ENCODE measurements at regions not wholly inside any gene's neighbourhood (a gene's known extent, or its start where the extent isn't known, plus 50 kb on each side); places are given as distances from the start of the nearest gene placed in this dataset.

DNA sequence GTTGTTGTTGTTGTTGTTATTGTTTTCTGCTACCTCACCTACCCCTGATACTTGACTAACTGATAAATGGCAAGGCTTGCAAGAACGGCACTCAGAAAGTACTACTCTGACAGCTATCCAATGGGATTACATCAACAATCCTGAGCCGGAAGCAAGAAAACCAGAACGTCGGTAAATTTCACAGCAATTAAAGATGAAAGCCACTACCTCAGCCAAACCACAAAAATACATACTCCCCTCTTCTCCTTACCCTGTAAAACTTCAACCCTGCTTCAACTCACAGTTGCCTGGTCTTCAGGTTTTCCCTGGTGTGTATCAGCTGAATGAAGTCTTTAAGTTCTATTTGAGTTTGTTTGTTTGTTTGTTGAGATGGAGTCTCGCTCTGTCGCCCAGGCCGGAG lies 293.7 kb upstream of the RND3 start:
- DNase-seq, result no peak
- intact Hi-C loops (cut with DNase I; ENCODE audit: low total_unique reads), result no loop called here
- Histone ChIP-seq H3K36me3 (ENCODE audit: low read depth, missing control alignments) (no peaks in the 10 kb centered on the region), H3K27ac (no peak overlapping the region), H3K9me3 (no peaks in the 10 kb centered on the region), H3K27me3 (no peaks in the 10 kb centered on the region), H3K4me1 (peaks cover 4% of the 10 kb centered on the region), H3K4me3 (no peak overlapping the region)
- TF ChIP-seq CTCF (IDR thresholded peaks at IDR 0.05) (no peak), POLR2A (IDR thresholded peaks at IDR 0.05) (no peak)
- 70 to 74% methylated on average over 7 of the region's 7 CpGs for WGBS, 2 donors

DNA sequence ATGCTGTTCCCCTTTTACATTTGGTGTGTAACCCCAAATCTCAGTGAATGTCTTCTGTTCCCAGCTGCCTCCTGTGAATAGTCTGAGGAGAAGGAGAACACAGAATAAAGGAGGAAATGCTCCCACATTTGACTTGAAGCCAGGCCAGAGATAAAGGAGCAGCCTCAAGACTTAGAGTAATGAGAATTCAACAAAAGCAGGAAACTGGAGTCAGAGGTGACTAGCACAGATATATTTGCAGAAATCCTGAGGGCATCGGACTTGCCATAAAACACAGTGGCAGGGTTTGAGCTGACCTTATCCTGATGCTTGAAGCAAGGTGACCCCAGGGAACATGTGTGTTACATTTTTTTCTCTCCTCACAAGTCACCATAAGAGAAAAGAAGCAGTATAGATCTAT lies 291.4 kb upstream of the RND3 start:
- Histone ChIP-seq H3K27ac (no peak overlapping the region), H3K27me3 (no peaks in the 10 kb centered on the region), H3K4me3 (no peak overlapping the region), H3K9me3 (no peaks in the 10 kb centered on the region), H3K36me3 (ENCODE audit: low read depth, missing control alignments) (no peaks in the 10 kb centered on the region), H3K4me1 (peaks cover 4% of the 10 kb centered on the region)
- WGBS, 2 donors, result 5 to 30% methylated on average over 1 of the region's 1 CpG
- TF ChIP-seq POLR2A (IDR thresholded peaks at IDR 0.05) (no peak), CTCF (IDR thresholded peaks at IDR 0.05) (no peak)
- intact Hi-C loops (cut with DNase I; ENCODE audit: low total_unique reads), result no loop called here
- DNase-seq, result peak; percentile 32

- intact Hi-C loops (cut with DNase I; ENCODE audit: low total_unique reads), result no loop called here
- no peaks in the 10 kb centered on the region for H3K36me3 ChIP-seq (ENCODE audit: low read depth, missing control alignments)
- no peak for TF ChIP-seq POLR2A (IDR thresholded peaks at IDR 0.05)
- TF ChIP-seq CTCF (IDR thresholded peaks at IDR 0.05), result no peak
- no peak overlapping the region for H3K4me3 ChIP-seq
- 70 to 74% methylated on average over 1 of the region's 1 CpG for WGBS, 2 donors
- H3K9me3 ChIP-seq, result no peaks in the 10 kb centered on the region
- no peaks in the 10 kb centered on the region for H3K4me1 ChIP-seq
- DNase-seq, result no peak
- no peak overlapping the region for H3K27ac ChIP-seq
- H3K27me3 ChIP-seq, result no peaks in the 10 kb centered on the region
These were observed 282.0 kb upstream of the RND3 start for GRCh38 chr2:150769421-150769820.

- Histone ChIP-seq H3K27ac (no peak overlapping the region), H3K36me3 (ENCODE audit: low read depth, missing control alignments) (no peaks in the 10 kb centered on the region), H3K27me3 (no peaks in the 10 kb centered on the region), H3K4me1 (no peaks in the 10 kb centered on the region), H3K9me3 (no peaks in the 10 kb centered on the region), H3K4me3 (no peak overlapping the region)
- WGBS, 2 donors, result 76 to 83% methylated on average over 5 of the region's 5 CpGs
- TF ChIP-seq CTCF (IDR thresholded peaks at IDR 0.05) (no peak), POLR2A (IDR thresholded peaks at IDR 0.05) (no peak)
- no peak for DNase-seq
- intact Hi-C loops (cut with DNase I; ENCODE audit: low total_unique reads), result no loop called here
These were observed 280.7 kb upstream of the RND3 start for GRCh38 chr2:150767991-150768746.

DNA sequence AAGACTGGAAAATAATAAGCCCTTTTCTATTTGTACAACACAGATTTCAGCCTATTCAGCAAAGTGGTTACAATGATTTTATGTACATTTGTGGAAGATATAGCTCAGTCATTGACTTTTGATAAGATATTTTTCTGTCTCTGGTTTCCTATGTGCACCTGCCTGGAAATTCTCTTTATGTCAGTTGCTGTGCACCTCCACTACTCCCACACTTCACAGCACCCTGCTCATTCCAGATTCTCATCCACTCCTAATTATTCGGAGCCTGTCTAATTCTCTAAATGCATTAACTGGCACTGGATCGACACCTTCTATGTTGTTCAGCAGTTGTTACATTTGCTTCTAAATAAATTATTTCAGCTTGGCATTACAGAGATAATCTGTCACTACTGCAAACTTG lies 275.1 kb upstream of the RND3 start:
- no peaks in the 10 kb centered on the region for H3K27me3 ChIP-seq
- WGBS, 2 donors, result 32 to 60% methylated on average over 2 of the region's 2 CpGs
- intact Hi-C loops (cut with DNase I; ENCODE audit: low total_unique reads), result no loop called here

More for the DNA sequence above, 275.1 kb upstream of the RND3 start:
- Histone ChIP-seq H3K9me3 (no peaks in the 10 kb centered on the region), H3K4me3 (no peak overlapping the region), H3K27ac (no peak overlapping the region), H3K36me3 (ENCODE audit: low read depth, missing control alignments) (no peaks in the 10 kb centered on the region), H3K4me1 (no peaks in the 10 kb centered on the region)
- no peak for TF ChIP-seq POLR2A (IDR thresholded peaks at IDR 0.05)
- no peak for TF ChIP-seq CTCF (IDR thresholded peaks at IDR 0.05)
- no peak for DNase-seq

Data from testis (tissue), 2 donors.